HG02610 (cell line): ENCODE measurements at regions not wholly inside any gene's neighbourhood (a gene's known extent, or its start where the extent isn't known, plus 50 kb on each side); places are given as distances from the start of the nearest gene placed in this dataset.
"Not testable (repeated sequence)": the region's sequence is repeated elsewhere in the genome, so short reads cannot be mapped to it uniquely, and the experiment has no call there.

ENCODE experiments used
- ATAC-seq: cut with Tn5 transposase; IDR thresholded peaks from one replicate; pipeline ENCODE4 v1.9.1; 2021; ENCODE audit warnings: mild to moderate bottlenecking, moderate library complexity; ENCODE audit not compliant: unreplicated experiment

DNA sequence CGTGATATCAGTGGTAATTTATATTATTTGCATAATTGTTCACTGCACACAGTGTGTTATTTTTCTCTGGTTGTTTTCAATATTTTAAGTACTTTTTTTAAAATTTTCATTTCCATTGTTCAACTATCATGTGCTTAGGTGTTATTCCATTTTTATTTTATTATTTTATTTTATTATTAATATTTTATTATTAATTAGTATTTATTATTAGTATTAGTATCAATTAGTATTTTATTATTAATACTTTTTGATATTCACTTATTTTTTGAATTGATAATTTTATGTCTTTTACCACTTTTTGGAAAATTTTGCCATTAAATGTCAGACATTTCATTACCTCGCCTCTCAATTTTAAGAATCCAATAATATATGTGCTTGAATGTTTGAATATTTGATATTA, 593.8 kb upstream of the GRM3 start:
- ATAC-seq = no peak

DNA sequence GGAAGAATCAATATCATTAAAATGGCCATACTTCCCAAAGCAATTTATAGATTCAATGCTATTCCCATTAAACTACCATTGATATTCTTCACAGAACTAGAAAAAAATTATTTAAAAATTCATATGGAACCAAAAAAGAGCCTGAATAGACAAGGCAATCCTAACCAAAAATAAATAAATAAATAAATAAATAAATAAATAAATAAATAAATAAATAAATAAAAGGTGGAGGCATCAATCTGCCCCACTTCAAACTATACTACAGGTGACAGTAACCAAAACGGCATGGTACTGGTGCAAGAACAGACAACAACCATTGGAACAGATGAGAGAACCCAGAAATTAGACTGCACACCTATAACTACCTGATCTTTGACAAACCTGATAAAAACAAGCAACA, 598.5 kb upstream of the GRM3 start:
- not testable (repeated sequence) for ATAC-seq

DNA sequence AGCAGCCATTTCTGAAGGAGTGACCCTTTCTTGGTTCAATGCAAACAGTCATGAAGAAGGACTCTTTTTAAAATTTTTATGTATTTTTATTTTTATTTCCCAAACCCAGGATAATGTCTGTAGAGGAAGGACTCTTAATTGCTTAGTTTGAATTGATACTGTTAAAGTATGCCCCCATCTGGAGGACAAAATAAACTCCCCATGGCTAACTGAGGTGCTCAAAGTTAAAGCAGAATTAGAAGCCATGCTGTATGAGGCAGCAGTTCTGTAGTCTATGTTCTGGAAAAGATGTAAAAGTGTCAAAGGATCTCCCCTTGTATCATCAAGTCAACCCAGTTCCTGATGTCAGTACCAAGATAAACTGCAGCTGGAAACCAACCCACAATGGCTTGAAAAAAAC, 617.9 kb upstream of the GRM3 start:
- no peak for ATAC-seq

DNA sequence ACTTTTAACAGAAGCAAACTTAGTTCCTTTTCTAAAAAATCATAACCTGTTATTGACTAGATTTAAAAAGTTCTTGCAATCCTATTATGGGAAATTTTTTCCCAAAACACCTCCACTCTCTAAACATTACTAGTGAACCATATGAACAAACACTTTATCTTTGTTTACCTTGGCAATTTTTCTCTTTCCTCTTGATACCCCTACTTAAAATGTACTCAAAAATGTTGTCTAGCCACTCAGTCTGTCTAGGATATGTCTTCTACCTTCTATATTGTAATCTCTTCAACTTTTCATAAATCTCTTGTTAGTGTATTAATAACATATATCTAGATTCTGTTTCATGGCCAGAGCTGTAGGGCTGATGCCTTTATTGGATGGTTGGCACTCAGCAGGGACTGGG, 630.0 kb upstream of the GRM3 start:
- no peak for ATAC-seq

DNA sequence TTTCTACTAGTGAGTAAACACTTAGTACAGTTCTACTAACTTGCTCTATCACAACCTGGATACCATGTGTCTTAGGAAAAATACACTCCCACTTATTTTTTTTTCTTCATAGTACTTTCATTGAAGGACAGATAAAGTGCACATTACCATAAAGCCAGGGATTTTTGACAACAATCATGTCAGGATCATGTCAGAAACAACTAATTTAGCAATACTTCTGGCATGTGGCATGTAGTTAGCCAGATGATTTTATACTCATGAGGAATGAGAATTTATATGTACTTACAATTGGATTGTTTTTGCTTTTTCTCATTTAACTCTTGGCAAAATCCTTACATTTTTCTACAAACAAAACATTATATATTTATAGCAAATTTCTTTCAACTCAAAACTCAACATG, 630.7 kb upstream of the GRM3 start:
- no peak for ATAC-seq

DNA sequence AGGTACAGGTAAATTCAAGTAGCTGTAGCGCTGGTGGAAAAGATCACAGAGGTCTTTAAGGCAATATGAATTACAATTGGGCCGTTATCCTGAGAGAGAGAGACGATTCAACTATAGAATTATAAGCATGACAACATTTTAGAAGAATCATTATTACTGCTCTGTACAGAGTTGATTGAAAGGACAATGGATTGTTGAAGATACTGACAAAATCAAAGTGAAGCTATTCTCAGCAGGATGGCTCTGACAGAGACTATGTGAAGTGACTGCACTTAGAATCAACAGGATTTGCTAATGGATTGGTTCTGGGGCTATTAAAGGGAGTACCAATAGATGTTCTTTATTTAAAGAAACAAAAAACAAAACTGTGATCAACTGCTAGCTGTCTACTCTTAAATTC, 634.8 kb upstream of the GRM3 start:
- no peak for ATAC-seq

DNA sequence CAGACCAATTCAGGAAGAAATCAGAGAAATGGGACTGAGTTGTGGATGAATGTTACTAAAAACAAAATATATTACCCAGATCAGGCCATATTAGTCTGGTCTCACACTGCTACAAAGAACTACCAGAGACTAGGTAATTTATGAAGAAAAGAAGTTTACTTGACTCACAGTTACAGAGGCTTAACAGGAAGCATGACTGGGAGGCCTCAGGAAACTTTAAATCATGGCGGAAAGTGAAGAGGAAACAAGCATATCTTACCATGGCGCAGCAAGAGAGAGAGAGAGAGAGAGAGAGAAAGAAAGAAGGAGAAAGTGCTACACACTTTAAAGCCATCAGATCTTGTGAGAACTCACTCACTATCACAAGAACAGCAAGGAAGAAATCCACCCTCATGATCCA, 636.8 kb upstream of the GRM3 start:
- ATAC-seq = no peak

DNA sequence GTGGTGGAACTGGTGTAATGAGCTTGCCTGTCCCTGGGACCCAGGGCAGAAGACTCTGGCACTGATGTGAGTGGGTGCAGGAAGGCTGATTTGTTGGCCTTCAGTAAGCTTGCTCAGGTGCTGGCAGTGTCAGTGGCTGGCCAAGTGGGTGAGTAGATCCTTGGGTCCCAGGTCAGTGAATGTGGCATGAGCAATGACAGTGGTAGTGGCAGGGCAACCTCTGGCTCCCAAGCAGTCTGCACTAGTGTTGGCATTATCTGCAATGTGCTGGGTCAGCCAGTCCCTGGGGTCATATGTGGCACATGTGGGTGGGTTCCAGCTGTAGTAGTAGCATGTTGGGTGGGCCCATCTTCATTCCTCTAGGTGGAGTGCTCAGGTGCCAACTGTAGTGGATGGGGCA, 640.9 kb upstream of the GRM3 start:
- ATAC-seq = no peak

DNA sequence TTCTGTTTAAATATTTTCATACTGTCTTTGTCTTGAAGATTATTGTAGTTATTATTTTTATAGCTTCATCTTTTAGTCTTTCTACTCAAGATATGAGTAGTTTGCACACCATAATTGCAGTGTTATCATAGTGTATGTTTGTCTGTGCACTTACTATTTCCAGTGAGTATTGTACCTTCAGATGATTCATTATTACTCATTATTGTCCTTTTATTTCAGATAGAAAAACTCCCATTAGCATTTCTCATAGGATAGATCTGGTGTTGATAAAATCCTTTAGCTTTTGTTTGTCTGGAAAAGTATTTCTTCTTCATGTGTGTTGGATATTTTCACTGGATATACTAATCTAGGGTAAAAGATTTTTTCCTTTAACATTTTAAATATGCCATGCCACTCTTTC, 646.2 kb upstream of the GRM3 start:
- no peak for ATAC-seq

DNA sequence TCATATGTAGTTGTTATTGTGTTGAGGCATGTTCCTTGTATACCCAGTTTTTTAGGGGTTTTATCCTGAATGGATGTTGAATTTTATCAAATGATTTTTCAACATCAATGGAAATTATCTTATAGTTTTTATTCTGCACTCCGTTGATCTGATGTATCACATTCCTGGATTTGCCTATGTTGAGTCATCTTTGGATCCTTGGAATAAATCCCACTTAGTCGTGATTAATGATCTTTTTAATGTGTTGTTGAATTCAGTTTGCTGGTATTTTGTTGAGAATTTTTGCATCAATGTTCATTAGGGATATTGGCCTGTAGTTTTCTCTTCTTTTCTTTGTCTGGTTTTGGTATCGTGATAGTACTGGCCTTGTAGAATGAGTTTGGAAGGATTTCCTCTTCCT, 648.6 kb upstream of the GRM3 start:
- no peak for ATAC-seq

DNA sequence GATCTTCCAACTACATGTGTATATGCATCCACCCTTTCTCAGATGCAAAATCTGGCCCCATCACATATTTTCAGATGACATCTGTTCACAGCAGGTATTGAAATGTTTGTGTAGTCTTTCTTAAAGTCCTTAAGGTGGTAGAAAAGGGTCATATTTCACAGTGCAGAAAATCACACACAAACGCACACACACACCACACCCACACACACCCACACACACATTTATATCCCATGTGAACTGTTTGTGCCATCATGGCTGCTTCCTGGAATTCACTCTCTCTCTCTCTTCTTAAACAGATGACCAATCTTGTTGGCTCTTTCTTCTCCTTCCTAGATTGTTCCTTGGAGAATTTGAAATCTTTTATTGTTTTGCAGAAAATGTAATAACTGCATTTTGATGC, 663.0 kb upstream of the GRM3 start:
- no peak for ATAC-seq

DNA sequence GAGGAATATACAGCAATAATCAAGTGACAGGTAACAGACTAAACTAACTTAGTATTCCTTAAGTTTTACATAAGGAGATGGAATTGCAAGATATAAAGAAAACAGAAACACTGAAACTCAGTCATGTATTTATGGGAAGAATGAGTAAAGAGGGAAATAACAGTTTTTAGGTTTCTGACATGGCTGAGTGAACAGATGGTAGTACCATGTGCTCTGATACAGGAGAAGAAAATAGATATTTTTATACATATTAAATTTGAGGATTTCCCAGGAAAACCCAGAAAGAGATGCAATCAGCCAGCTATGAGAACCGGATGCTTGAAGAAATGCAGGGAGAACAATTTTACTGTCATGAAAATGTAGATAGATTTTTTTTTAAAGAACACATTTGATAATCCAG, 669.5 kb upstream of the GRM3 start:
- ATAC-seq = no peak

DNA sequence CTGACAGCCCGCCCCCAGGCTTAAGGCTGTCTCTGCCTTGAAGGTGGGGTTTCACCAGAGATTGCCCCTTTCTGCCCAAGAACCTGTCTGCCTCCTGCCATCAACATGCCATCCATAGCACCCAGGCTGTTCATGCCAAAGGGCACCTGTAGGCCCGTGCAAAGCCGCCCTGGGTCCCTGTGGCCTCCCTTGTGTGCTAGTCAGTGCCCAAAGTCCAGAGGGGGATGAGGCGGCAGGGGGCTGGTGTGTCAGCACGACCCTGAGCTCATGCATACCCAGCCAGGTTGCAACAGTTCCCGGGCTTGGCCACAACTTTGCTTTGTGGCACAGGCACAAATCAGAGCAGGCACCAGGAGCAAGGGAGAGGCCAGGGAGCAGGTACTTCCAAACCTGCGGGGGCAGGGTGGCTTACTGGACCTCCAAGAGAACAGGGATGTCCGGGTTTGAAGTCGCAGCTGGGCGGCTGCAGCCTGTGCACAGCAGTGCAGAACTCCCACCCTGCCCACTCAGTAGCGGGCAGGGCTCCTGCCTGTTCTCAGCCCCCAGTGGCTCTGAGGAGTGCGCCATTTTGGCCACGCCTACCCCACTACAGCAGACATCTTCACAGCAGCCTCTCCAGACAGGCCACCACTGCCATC, 671.1 kb upstream of the GRM3 start:
- no peak for ATAC-seq

DNA sequence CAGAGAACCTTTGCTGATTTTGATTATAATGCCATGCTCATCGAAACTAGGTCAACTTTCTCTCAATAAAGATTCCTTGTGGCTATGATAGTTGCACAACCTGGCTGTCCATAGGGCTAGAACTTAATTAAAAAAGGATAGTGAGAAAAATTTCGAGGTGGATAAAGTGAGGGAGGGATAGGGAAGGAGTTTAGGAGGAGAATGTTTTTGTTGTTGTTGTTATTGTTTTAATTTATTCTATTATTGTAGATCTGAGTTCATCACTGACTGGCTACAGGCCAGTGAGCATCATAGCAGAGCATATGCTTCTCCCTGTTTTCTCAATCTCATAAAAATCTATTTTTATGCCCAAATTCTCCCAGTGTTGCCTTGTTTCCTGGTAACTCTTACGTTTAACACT, 688.7 kb upstream of the GRM3 start:
- no peak for ATAC-seq

DNA sequence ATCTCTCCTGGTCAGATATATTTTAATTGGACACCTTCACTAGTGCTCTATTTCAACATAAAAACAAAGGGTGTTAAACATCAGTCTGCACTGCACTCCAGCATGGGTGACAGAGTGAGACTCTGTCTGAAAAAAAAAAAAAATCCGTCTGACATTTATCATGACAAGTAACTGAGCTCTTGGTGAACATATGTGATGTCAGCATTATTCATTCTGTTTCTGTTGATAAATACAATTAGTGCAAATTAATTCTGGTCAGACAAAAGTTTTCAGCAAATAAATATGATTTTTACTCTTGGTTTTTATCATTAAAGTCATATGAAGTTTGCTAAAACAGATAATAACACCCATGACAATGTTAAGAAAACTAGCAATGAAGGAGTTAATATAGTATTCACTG, 692.8 kb upstream of the GRM3 start:
- no peak for ATAC-seq

DNA sequence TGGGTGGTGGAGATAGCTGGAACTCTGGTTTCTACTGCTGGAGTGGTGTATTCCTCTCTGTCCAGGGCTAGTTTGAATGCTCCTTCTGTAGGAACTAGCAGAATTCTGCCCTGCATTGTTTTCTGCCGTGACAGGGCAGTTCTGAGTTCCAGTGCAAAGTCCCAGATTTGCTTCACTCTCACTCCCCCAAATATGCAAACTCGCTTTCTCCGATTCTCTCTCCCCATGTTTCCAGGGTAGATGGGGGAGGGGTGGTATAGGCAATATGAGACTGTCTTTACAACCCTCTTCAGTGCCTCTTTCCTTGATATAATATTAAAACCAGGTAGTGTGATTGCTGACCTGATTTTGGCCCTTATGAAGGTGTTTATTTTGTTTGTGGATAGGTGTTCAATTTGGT, 693.3 kb upstream of the GRM3 start:
- no peak for ATAC-seq

DNA sequence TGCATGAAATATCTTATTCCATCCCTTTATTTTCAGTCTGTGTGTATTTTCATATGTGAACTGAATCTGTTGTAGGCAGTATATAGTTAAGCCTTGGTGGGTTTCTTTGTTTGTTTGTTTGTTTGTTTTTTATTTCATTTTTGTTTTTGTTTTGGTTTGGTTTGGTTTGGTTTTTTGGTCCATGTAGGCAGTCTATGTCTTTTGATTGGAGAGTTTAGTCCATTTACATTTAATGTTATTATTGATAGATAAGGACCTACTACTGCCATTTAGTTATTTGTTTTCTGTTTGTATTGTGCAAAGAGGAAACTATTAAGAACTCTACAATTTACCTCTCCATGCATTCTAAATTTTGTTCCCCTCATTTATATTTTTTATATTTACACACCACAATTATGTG, 695.9 kb upstream of the GRM3 start:
- no peak for ATAC-seq

DNA sequence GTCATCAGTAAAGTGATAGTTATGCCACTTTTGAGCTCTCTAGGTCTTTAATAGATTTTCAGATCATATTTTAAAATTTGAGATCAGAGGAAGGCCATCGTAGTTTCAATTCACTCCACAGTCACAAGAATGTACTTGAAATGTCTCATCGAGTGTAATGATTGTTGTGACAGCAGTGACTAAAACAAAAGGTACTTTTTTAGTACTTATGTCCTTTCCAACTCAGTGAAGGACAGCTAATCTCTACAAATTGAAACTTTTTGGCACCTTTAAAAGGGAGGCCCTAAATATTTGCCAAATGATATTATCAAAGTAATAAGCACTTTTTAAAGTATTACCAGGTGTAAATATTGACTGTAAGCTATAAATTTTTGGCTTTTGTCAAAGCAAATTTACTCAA, 702.9 kb upstream of the GRM3 start:
- no peak for ATAC-seq

DNA sequence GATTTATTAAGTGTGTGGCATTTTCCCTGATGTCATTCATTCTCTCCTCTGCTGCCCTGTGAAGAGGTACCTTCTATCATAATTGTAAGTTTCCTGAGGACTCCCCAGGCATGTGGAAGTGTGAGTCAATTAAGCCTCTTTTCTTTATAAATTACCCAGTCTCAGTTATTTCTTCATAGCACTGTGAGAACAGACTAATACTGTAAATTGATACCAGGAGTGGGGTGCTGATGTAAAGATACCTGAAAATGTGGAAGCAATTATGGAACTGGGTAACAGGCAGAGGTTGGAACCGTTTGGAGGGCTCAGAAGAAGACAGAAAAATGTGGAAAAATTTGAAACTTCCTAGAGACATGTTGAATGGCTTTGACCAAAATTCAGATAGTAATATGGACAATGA, 711.8 kb upstream of the GRM3 start:
- no peak for ATAC-seq

DNA sequence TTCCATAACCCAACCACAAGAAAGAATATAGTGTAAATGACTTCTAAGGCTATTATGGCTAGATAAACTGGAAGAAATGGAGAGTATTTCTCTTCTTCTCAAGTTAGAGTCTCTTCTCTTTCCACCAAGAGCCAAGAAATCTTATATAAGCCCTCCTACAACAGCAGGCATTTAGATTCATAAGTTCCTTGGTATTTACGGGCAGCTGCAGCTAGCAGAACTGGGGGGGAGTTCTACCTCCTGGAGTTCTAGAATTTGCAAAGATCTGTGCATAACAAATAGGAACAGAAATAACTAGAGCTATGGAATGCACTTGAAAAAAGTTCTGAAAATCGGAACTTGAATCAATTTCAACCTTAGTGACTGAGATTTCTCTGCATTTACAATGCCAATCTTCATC, 715.2 kb upstream of the GRM3 start:
- ATAC-seq = no peak

DNA sequence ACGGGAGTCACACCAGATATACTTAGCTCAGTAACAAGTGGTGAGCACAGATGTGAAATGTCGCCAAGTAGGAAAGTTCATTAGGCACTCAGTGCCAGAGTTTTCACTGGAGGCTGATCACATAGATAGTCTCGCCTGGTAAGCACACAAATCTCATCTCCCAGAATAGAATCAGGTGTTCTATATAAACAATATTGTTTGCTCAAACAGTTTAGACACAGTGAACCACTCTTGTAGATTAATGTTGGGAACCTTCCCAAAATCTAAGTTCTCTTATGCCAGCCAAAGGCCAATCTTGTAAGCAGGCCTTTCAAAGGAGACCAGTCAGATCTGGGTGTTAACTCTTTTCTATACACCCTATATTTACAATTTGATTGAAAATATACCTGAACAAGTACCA, 716.5 kb upstream of the GRM3 start:
- no peak for ATAC-seq

DNA sequence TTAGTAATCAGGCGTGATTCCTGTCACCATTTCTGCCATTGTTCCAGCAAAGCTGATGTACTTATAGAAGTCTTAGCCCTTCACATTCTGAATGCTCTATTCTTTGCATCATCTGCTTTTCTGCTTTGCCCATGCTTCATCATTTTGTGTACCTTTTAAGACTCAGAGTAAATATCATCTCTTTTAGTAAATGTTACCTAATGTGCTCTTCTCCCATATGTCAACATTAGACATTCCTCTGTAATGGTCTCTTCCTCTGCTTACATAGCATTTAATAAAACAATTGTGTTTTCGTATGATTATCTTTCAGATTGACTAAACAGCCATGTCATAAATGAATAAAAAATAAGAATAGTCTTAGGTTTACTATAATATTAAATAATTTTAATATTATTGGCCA, 719.6 kb upstream of the GRM3 start:
- no peak for ATAC-seq

DNA sequence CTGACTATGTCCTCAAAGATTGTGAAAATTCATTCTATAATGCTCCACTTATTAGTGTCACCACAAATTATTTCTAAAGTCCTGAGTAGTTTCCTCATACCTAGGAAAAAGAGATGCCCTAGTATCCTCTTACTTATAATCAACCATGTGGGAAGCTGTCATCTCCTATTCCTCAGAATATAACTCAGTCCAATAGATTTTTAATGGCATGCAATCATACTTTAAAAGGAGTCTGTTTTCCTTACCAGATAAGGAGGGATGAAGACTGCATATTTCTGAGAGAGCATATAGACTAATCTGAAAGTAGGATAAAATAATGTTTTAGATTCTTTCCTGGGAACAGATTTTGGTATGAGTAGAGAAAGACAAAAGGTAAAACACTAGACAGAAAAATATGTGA, 727.7 kb upstream of the GRM3 start:
- no peak for ATAC-seq

DNA sequence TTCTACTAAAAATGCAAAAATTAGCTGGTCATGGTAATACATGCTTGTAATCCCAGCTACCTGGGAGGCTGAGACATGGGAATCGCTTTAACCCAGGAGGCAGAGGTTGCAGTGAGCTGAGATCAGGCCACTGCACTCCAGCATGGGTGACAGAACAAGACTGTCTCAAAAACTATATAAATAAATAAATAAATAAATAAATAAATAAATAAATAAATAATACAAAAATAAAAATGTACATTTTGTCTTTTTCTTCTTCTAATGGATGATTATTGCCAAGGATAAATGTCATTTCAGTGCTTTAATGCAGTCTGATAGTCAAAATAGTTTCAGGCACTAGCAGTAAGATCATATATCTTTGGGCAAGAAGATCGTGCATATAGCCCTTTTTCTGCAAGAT, 727.6 kb upstream of the SEMA3D start:
- ATAC-seq = no peak
